ENCODE measurements at regions not wholly inside any gene's neighbourhood (a gene's known extent, or its start where the extent isn't known, plus 50 kb on each side); places are given as distances from the start of the nearest gene placed in this dataset.

DNA sequence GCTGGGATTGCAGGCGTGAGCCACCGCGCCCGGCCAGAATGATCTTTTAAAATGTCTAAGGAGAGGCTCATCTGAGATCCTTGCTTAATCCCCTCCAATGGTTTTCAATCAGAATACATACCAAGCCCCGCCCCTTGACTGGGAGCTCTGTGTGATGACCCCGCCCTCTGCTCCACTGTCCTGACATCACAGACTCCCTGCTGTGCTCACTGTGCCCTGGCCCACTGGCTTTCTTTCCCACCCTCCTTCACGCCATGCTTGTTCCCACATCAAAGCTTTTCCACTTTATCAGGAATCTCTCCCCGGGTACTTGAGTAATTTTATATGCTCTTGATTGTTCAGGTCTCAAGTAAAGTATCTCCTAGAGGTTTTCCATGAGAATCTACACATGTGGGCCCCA, 762.3 kb upstream of the ID2 start:
- Histone ChIP-seq H2BK12ac (ENCODE audit: low read length in 2 of 2) (no peak overlapping the region), H2AK5ac (ENCODE audit: low read length, severe bottlenecking) (no peak overlapping the region), H3K14ac (ENCODE audit: low read length in 2 of 2) (no peak overlapping the region), H3K9ac (ENCODE audit: low read length) (no peak overlapping the region), H3K27ac (ENCODE audit: low read length, poor library complexity, severe bottlenecking) (no peak overlapping the region), H4K91ac (ENCODE audit: low read length) (no peak overlapping the region), H3K4me2 (ENCODE audit: low read length, poor library complexity, severe bottlenecking) (no peak overlapping the region), H2AFZ (ENCODE audit: low read depth, low read length) (no peak overlapping the region), H2BK120ac (ENCODE audit: low read depth, low read length) (no peak overlapping the region), H3K23ac (ENCODE audit: low read length in 2 of 2) (no peak overlapping the region), H3K4me3 (ENCODE audit: insufficient read depth in 1 of 2, low read depth in 1 of 2, low read length in 2 of 2) (no peak overlapping the region), H3K79me1 (replicated peaks; ENCODE audit: low read length, poor library complexity, severe bottlenecking) (no peaks in the 10 kb centered on the region), H3K4ac (ENCODE audit: low read depth in 1 of 2, low read length in 2 of 2) (no peak overlapping the region), H4K8ac (ENCODE audit: low read length) (no peak overlapping the region), H2BK15ac (ENCODE audit: low read depth, poor library complexity, severe bottlenecking) (no peak overlapping the region), H3K18ac (ENCODE audit: low read depth in 1 of 2, low read length in 2 of 2) (no peak overlapping the region), H2BK5ac (ENCODE audit: low read depth, low read length, poor library complexity, severe bottlenecking) (no peak overlapping the region), H3K27me3 (ENCODE audit: control insufficient read depth in 1 of 2, insufficient read depth in 1 of 2, low read length in 2 of 2) (no peaks in the 10 kb centered on the region), H3K9me3 (ENCODE audit: control insufficient read depth, low read length) (no peaks in the 10 kb centered on the region), H3K4me1 (ENCODE audit: control insufficient read depth, insufficient read depth, low read depth, low read length) (no peaks in the 10 kb centered on the region), H3K36me3 (ENCODE audit: control insufficient read depth in 1 of 2, insufficient read depth in 2 of 2, low read depth in 1 of 2, low read length in 2 of 2) (no peaks in the 10 kb centered on the region)
- 96% methylated on average over 6 of the region's 8 CpGs for WGBS
- DNase-seq: no peak

DNA sequence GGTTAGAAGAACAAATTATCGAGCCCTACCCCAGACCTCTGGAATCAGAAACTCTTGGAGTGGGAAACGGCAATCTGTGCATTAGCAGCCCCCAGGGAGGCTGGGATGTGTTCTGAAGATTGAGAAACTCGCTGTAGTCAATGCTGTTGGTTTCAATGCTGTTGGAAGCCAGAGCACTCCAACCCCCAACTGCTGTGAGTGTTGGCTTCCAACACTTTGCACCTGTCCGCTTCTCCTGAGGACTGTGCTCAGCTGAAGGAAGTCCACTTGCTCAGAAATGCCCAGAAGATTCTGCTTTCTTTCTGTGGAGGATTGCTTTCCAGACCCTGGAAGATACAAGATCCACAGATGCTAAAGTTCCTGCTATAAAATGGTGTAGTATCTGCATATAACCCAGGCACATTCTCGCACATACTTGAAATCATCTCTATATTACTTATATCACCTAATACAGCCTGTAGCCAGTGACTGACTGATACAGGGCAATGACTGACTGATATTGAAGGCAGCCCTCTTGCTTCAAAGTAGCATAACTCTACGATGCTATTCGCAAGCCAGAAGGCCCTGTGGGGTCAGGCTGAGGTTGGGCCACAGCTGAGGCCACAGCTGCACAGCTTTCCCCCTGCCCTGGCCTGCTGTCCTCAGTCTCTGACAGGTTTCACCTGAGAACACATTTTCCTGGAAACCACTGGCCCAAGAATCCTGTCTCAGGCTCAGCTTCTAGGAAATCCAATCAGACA, 757.7 kb upstream of the ID2 start:
- Histone ChIP-seq H2BK12ac (ENCODE audit: low read length in 2 of 2) (no peak overlapping the region), H4K91ac (ENCODE audit: low read length) (no peak overlapping the region), H3K4me1 (ENCODE audit: control insufficient read depth, insufficient read depth, low read depth, low read length) (no peaks in the 10 kb centered on the region), H3K23ac (ENCODE audit: low read length in 2 of 2) (no peak overlapping the region), H3K36me3 (ENCODE audit: control insufficient read depth in 1 of 2, insufficient read depth in 2 of 2, low read depth in 1 of 2, low read length in 2 of 2) (no peaks in the 10 kb centered on the region), H3K9me3 (ENCODE audit: control insufficient read depth, low read length) (no peaks in the 10 kb centered on the region), H3K9ac (ENCODE audit: low read length) (no peak overlapping the region), H2BK15ac (ENCODE audit: low read depth, poor library complexity, severe bottlenecking) (no peak overlapping the region), H2AFZ (ENCODE audit: low read depth, low read length) (no peak overlapping the region), H3K4ac (ENCODE audit: low read depth in 1 of 2, low read length in 2 of 2) (peak overlapping the region in 1 of 2 experiments; percentile 35), H2BK120ac (ENCODE audit: low read depth, low read length) (no peak overlapping the region), H3K18ac (ENCODE audit: low read depth in 1 of 2, low read length in 2 of 2) (no peak overlapping the region), H3K27me3 (ENCODE audit: control insufficient read depth in 1 of 2, insufficient read depth in 1 of 2, low read length in 2 of 2) (no peaks in the 10 kb centered on the region), H3K79me1 (replicated peaks; ENCODE audit: low read length, poor library complexity, severe bottlenecking) (no peaks in the 10 kb centered on the region), H2AK5ac (ENCODE audit: low read length, severe bottlenecking) (no peak overlapping the region), H3K4me2 (ENCODE audit: low read length, poor library complexity, severe bottlenecking) (no peak overlapping the region), H3K4me3 (ENCODE audit: insufficient read depth in 1 of 2, low read depth in 1 of 2, low read length in 2 of 2) (no peak overlapping the region), H2BK5ac (ENCODE audit: low read depth, low read length, poor library complexity, severe bottlenecking) (no peak overlapping the region), H3K27ac (ENCODE audit: low read length, poor library complexity, severe bottlenecking) (no peak overlapping the region), H3K14ac (ENCODE audit: low read length in 2 of 2) (no peak overlapping the region), H4K8ac (ENCODE audit: low read length) (no peak overlapping the region)
- WGBS: 74% methylated on average over 7 of the region's 7 CpGs
- DNase-seq: no peak

DNA sequence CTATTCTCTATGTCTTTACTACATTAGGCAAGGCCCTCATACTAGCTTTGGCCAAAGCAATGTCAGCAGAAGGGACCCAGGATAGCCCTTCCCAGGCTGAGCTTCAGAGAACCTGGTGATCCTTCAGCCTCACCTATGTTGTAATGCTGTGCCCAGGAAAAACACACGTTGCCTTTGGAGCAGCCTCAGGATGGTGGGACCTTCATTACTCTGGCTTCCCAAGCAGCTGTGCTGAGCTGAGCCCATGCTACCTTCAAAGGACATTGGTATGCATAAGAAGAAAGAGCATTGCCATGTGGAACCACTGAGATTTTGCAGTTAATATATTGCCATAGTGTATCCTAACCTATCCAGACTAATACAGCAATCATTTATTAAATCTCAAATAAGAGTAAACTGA, 756.4 kb upstream of the ID2 start:
- DNase-seq: no peak
- Histone ChIP-seq H3K4me3 (ENCODE audit: insufficient read depth in 1 of 2, low read depth in 1 of 2, low read length in 2 of 2) (no peak overlapping the region), H3K18ac (ENCODE audit: low read depth in 1 of 2, low read length in 2 of 2) (no peak overlapping the region), H2BK15ac (ENCODE audit: low read depth, poor library complexity, severe bottlenecking) (no peak overlapping the region), H3K79me1 (replicated peaks; ENCODE audit: low read length, poor library complexity, severe bottlenecking) (no peaks in the 10 kb centered on the region), H3K9me3 (ENCODE audit: control insufficient read depth, low read length) (no peaks in the 10 kb centered on the region), H3K23ac (ENCODE audit: low read length in 2 of 2) (no peak overlapping the region), H3K27me3 (ENCODE audit: control insufficient read depth in 1 of 2, insufficient read depth in 1 of 2, low read length in 2 of 2) (no peaks in the 10 kb centered on the region), H4K8ac (ENCODE audit: low read length) (no peak overlapping the region), H2AFZ (ENCODE audit: low read depth, low read length) (no peak overlapping the region), H3K36me3 (ENCODE audit: control insufficient read depth in 1 of 2, insufficient read depth in 2 of 2, low read depth in 1 of 2, low read length in 2 of 2) (no peaks in the 10 kb centered on the region), H3K9ac (ENCODE audit: low read length) (no peak overlapping the region), H2BK5ac (ENCODE audit: low read depth, low read length, poor library complexity, severe bottlenecking) (no peak overlapping the region), H3K4ac (ENCODE audit: low read depth in 1 of 2, low read length in 2 of 2) (no peak overlapping the region), H3K4me2 (ENCODE audit: low read length, poor library complexity, severe bottlenecking) (no peak overlapping the region), H3K14ac (ENCODE audit: low read length in 2 of 2) (no peak overlapping the region), H2AK5ac (ENCODE audit: low read length, severe bottlenecking) (no peak overlapping the region), H3K27ac (ENCODE audit: low read length, poor library complexity, severe bottlenecking) (no peak overlapping the region), H3K4me1 (ENCODE audit: control insufficient read depth, insufficient read depth, low read depth, low read length) (no peaks in the 10 kb centered on the region), H4K91ac (ENCODE audit: low read length) (no peak overlapping the region), H2BK12ac (ENCODE audit: low read length in 2 of 2) (no peak overlapping the region), H2BK120ac (ENCODE audit: low read depth, low read length) (no peak overlapping the region)
- WGBS: 85% methylated on average over 1 of the region's 1 CpG

DNA sequence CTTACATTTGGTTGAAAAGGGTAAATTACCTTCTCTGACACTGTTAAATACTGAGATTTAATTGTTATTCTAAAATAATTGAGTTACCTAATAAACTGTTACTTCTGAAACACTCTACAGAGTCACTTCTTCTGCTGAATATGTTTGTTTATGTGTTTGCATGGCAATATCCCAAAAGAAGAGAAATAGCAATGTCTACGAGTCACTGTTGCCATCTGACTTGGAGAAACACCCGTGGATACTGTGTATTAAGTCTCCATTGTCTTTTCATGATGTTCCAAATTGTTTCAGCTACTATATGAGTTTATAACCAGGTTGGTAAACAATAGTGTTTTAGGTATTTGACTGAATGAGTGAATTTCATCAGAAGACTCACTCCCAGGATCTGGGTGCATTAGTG, 754.2 kb upstream of the ID2 start:
- Histone ChIP-seq H3K4me1 (ENCODE audit: control insufficient read depth, insufficient read depth, low read depth, low read length) (no peaks in the 10 kb centered on the region), H2AK5ac (ENCODE audit: low read length, severe bottlenecking) (no peak overlapping the region), H2BK120ac (ENCODE audit: low read depth, low read length) (no peak overlapping the region), H3K4me3 (ENCODE audit: insufficient read depth in 1 of 2, low read depth in 1 of 2, low read length in 2 of 2) (no peak overlapping the region), H2BK15ac (ENCODE audit: low read depth, poor library complexity, severe bottlenecking) (no peak overlapping the region), H3K18ac (ENCODE audit: low read depth in 1 of 2, low read length in 2 of 2) (no peak overlapping the region), H2BK5ac (ENCODE audit: low read depth, low read length, poor library complexity, severe bottlenecking) (no peak overlapping the region), H3K27me3 (ENCODE audit: control insufficient read depth in 1 of 2, insufficient read depth in 1 of 2, low read length in 2 of 2) (no peaks in the 10 kb centered on the region), H3K9ac (ENCODE audit: low read length) (no peak overlapping the region), H4K91ac (ENCODE audit: low read length) (no peak overlapping the region), H2AFZ (ENCODE audit: low read depth, low read length) (no peak overlapping the region), H4K8ac (ENCODE audit: low read length) (no peak overlapping the region), H3K14ac (ENCODE audit: low read length in 2 of 2) (no peak overlapping the region), H3K79me1 (replicated peaks; ENCODE audit: low read length, poor library complexity, severe bottlenecking) (no peaks in the 10 kb centered on the region), H3K4me2 (ENCODE audit: low read length, poor library complexity, severe bottlenecking) (no peak overlapping the region), H3K23ac (ENCODE audit: low read length in 2 of 2) (no peak overlapping the region), H3K9me3 (ENCODE audit: control insufficient read depth, low read length) (no peaks in the 10 kb centered on the region), H3K27ac (ENCODE audit: low read length, poor library complexity, severe bottlenecking) (no peak overlapping the region), H3K4ac (ENCODE audit: low read depth in 1 of 2, low read length in 2 of 2) (no peak overlapping the region), H2BK12ac (ENCODE audit: low read length in 2 of 2) (no peak overlapping the region), H3K36me3 (ENCODE audit: control insufficient read depth in 1 of 2, insufficient read depth in 2 of 2, low read depth in 1 of 2, low read length in 2 of 2) (no peaks in the 10 kb centered on the region)
- WGBS: 55% methylated on average over 2 of the region's 2 CpGs
- peak; percentile 33 for DNase-seq

Measured in mesenchymal stem cell (in vitro differentiated cells and primary cell).